Smooth muscle cell (in vitro differentiated cells): ENCODE measurements at regions not wholly inside any gene's neighbourhood (a gene's known extent, or its start where the extent isn't known, plus 50 kb on each side); places are given as distances from the start of the nearest gene placed in this dataset.
A peak's percentile ranks its signal among the peaks of the same experiment; 100 is the strongest.

ENCODE experiments used
- DNase-seq: peaks from one replicate; lab custom pipeline; 2025; ENCODE audit not compliant: unreplicated experiment; lab: John Stamatoyannopoulos, UW
- H2AFZ ChIP-seq: fragments of 200-600 bp; sonication (generic); 2 replicates; pipeline ENCODE4 v1.6.0; 2016; ENCODE audit warnings: antibody characterized with exemption, low read depth, mild to moderate bottlenecking
- H3F3A ChIP-seq: fragments of 200-600 bp; sonication (generic); 2 replicates; pipeline ENCODE4 v1.6.0; 2017; ENCODE audit warnings: antibody characterized with exemption, low read depth
- H3K27ac ChIP-seq: fragments of 200-600 bp; sonication (generic); 2 replicates; pipeline ENCODE4 v1.5.1; 2016; ENCODE audit warnings: low read depth, mild to moderate bottlenecking
- H3K27me3 ChIP-seq: fragments of 200-600 bp; sonication (generic); 2 replicates; pipeline ENCODE4 v1.6.1; 2016; ENCODE audit warnings: low read depth, mild to moderate bottlenecking
- H3K36me3 ChIP-seq: fragments of 200-600 bp; sonication (generic); 2 replicates; pipeline ENCODE4 v1.5.1; 2016; ENCODE audit warnings: low read depth
- H3K4me1 ChIP-seq: fragments of 200-600 bp; sonication (generic); 2 replicates; pipeline ENCODE4 v1.5.1; 2016; ENCODE audit warnings: low read depth
- H3K4me2 ChIP-seq: fragments of 200-600 bp; sonication (generic); 2 replicates; pipeline ENCODE4 v1.6.0; 2016; ENCODE audit warnings: mild to moderate bottlenecking
- H3K4me3 ChIP-seq: fragments of 200-600 bp; sonication (generic); 2 replicates; pipeline ENCODE4 v1.5.1; 2016; ENCODE audit warnings: mild to moderate bottlenecking
- H3K79me2 ChIP-seq: fragments of 200-600 bp; sonication (generic); 2 replicates; pipeline ENCODE4 v1.6.0; 2016; ENCODE audit warnings: low read depth, mild to moderate bottlenecking
- H3K9ac ChIP-seq: fragments of 200-600 bp; sonication (generic); 2 replicates; pipeline ENCODE4 v1.6.0; 2016; ENCODE audit warnings: low read depth
- H3K9me3 ChIP-seq: fragments of 200-600 bp; sonication (generic); replicated peaks from 2 replicates; pipeline ENCODE4 v1.5.1; 2016; ENCODE audit warnings: low read depth
- H4K20me1 ChIP-seq: fragments of 200-600 bp; sonication (generic); 2 replicates; pipeline ENCODE4 v1.6.0; 2016; ENCODE audit warnings: low read depth
- CTCF ChIP-seq: fragments of 200-600 bp; sonication (generic); IDR thresholded peaks from 2 replicates; pipeline ENCODE4 v1.5.1; 2017; ENCODE audit warnings: borderline replicate concordance, mild to moderate bottlenecking, antibody characterized with exemption; ENCODE audit not compliant: insufficient read depth, poor library complexity, severe bottlenecking
- WGBS: methylation state at CpG from one replicate; pipeline ENCODE4 v1.1.7; 2016; ENCODE audit warnings: low lambda C conversion rate; 5-methylcytosine and 5-hydroxymethylcytosine counted together

GRCh38 chr2:199025146-199025545, 432.6 kb downstream of the SATB2 start:
- H2AFZ ChIP-seq = no peak overlapping the region
- no peak overlapping the region for H3K4me3 ChIP-seq

GRCh38 chr2:199024224-199024623, 433.5 kb downstream of the SATB2 start:
- no peak for DNase-seq
- Histone ChIP-seq H3K27me3 (no peaks in the 10 kb centered on the region), H3K4me2 (no peak overlapping the region), H3F3A (no peaks in the 10 kb centered on the region), H3K9ac (no peak overlapping the region), H3K79me2 (no peaks in the 10 kb centered on the region), H3K27ac (no peak overlapping the region), H3K9me3 (no peaks in the 10 kb centered on the region), H2AFZ (no peak overlapping the region), H3K36me3 (no peaks in the 10 kb centered on the region), H3K4me1 (no peaks in the 10 kb centered on the region), H3K4me3 (no peak overlapping the region), H4K20me1 (no peaks in the 10 kb centered on the region)
- no peak for TF ChIP-seq CTCF

More at GRCh38 chr2:199025146-199025545, 432.6 kb downstream of the SATB2 start:
- Histone ChIP-seq H3K4me1 (no peaks in the 10 kb centered on the region), H3K27me3 (no peaks in the 10 kb centered on the region), H3K4me2 (no peak overlapping the region), H3K9me3 (no peaks in the 10 kb centered on the region), H3K79me2 (no peaks in the 10 kb centered on the region), H3F3A (no peaks in the 10 kb centered on the region), H3K27ac (no peak overlapping the region), H4K20me1 (no peaks in the 10 kb centered on the region), H3K36me3 (no peaks in the 10 kb centered on the region), H3K9ac (no peak overlapping the region)
- 65% methylated on average over 3 of the region's 3 CpGs for WGBS
- no peak for DNase-seq
- TF ChIP-seq CTCF = no peak

- Histone ChIP-seq H3K9ac (no peak overlapping the region), H3K4me1 (no peaks in the 10 kb centered on the region), H3K4me3 (no peak overlapping the region), H3K79me2 (no peaks in the 10 kb centered on the region), H2AFZ (no peak overlapping the region), H3F3A (no peaks in the 10 kb centered on the region), H3K27ac (no peak overlapping the region), H3K9me3 (no peaks in the 10 kb centered on the region), H3K27me3 (no peaks in the 10 kb centered on the region), H3K36me3 (no peaks in the 10 kb centered on the region), H4K20me1 (no peaks in the 10 kb centered on the region), H3K4me2 (no peak overlapping the region)
- WGBS = 46% methylated on average over 4 of the region's 4 CpGs
- peak; percentile 42 for TF ChIP-seq CTCF
- DNase-seq = no peak
Observed at GRCh38 chr2:199019898-199020507, 437.7 kb downstream of the SATB2 start.

GRCh38 chr2:199018826-199019225, 438.9 kb downstream of the SATB2 start:
- Histone ChIP-seq H3K27ac (no peak overlapping the region), H3K4me2 (no peak overlapping the region), H3F3A (no peaks in the 10 kb centered on the region), H4K20me1 (no peaks in the 10 kb centered on the region), H3K79me2 (no peaks in the 10 kb centered on the region), H3K4me3 (no peak overlapping the region), H3K9me3 (no peaks in the 10 kb centered on the region), H3K4me1 (no peaks in the 10 kb centered on the region), H3K36me3 (no peaks in the 10 kb centered on the region), H3K9ac (no peak overlapping the region), H3K27me3 (no peaks in the 10 kb centered on the region), H2AFZ (no peak overlapping the region)
- no peak for DNase-seq
- WGBS = 0% methylated on average over 1 of the region's 1 CpG
- no peak for TF ChIP-seq CTCF
